Occipital lobe (tissue), 1 donor: ENCODE measurements at regions not wholly inside any gene's neighbourhood (a gene's known extent, or its start where the extent isn't known, plus 50 kb on each side); places are given as distances from the start of the nearest gene placed in this dataset.
"Not testable (repeated sequence)": the region's sequence is repeated elsewhere in the genome, so short reads cannot be mapped to it uniquely, and the experiment has no call there.

ENCODE experiments used
- DNase-seq: peaks from one replicate; lab custom pipeline; 2025; lab: John Stamatoyannopoulos, UW

GRCh38 chr22:23381661-23382427, 198.2 kb downstream of the IGLL1 start:
- DNase-seq, result no peak

GRCh38 chr22:23380911-23381310, 199.2 kb downstream of the IGLL1 start:
- no peak for DNase-seq

GRCh38 chr22:23380230-23380573, 199.9 kb downstream of the IGLL1 start:
- no peak for DNase-seq

GRCh38 chr22:23379540-23380229, 199.4 kb downstream of the BCR start:
- DNase-seq, result not testable (repeated sequence)

GRCh38 chr22:23377767-23378166, 197.5 kb downstream of the BCR start:
- DNase-seq, result no peak

- DNase-seq, result no peak
Observed at GRCh38 chr22:23376256-23376655, 195.9 kb downstream of the BCR start.

- DNase-seq, result no peak
Observed at GRCh38 chr22:23375031-23375827, 194.9 kb downstream of the BCR start.

GRCh38 chr22:23373601-23374000, 193.3 kb downstream of the BCR start:
- DNase-seq, result no peak

- no peak for DNase-seq
Observed at GRCh38 chr22:23370251-23370650, 189.9 kb downstream of the BCR start.

GRCh38 chr22:23369054-23369685, 188.9 kb downstream of the BCR start:
- no peak for DNase-seq
